CD4-positive, alpha-beta T cell treated with Interleukin-17A for 1 hour (primary cell): ENCODE measurements at regions not wholly inside any gene's neighbourhood (a gene's known extent, or its start where the extent isn't known, plus 50 kb on each side); places are given as distances from the start of the nearest gene placed in this dataset.
"Not testable (repeated sequence)": the region's sequence is repeated elsewhere in the genome, so short reads cannot be mapped to it uniquely, and the experiment has no call there.

ENCODE experiments used
- DNase-seq: peaks from one replicate; pipeline ENCODE4 v3.0.0-alpha.2; 2020

- DNase-seq = no peak
Measured at GRCh38 chr4:118589471-118590055, 95.6 kb upstream of the METTL14 start.

- DNase-seq = peak; percentile 97
Measured at GRCh38 chr4:118591339-118592046, 93.7 kb upstream of the METTL14 start.

GRCh38 chr4:118592289-118592688 lies 92.9 kb upstream of the METTL14 start:
- not testable (repeated sequence) for DNase-seq

- not testable (repeated sequence) for DNase-seq
Measured at GRCh38 chr4:118595883-118596282, 89.3 kb upstream of the METTL14 start.

- DNase-seq = not testable (repeated sequence)
Measured at GRCh38 chr4:118625097-118625496, 60.1 kb upstream of the METTL14 start.

- not testable (repeated sequence) for DNase-seq
Measured at GRCh38 chr4:118629697-118630096, 55.5 kb upstream of the METTL14 start.

GRCh38 chr4:118630897-118631296 lies 54.3 kb upstream of the METTL14 start:
- not testable (repeated sequence) for DNase-seq

- not testable (repeated sequence) for DNase-seq
Measured at GRCh38 chr4:118631321-118632050, 53.7 kb upstream of the METTL14 start.

- DNase-seq = not testable (repeated sequence)
Measured at GRCh38 chr4:118633476-118633875, 51.7 kb upstream of the METTL14 start.

- not testable (repeated sequence) for DNase-seq
Measured at GRCh38 chr4:118634126-118634875, 50.9 kb upstream of the METTL14 start.
